ENCODE measurements at regions not wholly inside any gene's neighbourhood (a gene's known extent, or its start where the extent isn't known, plus 50 kb on each side); places are given as distances from the start of the nearest gene placed in this dataset.
"Not testable (repeated sequence)": the region's sequence is repeated elsewhere in the genome, so short reads cannot be mapped to it uniquely, and the experiment has no call there.

GRCh38 chr6:130559166-130559565 is 193.3 kb downstream of the TMEM200A start:
- H3K4me3 ChIP-seq: no peak overlapping the region
- H3K4me1 ChIP-seq: no peaks in the 10 kb centered on the region
- no peak overlapping the region for H3K27ac ChIP-seq
- H3K36me3 ChIP-seq: no peaks in the 10 kb centered on the region
- H3K27me3 ChIP-seq: no peaks in the 10 kb centered on the region
- TF ChIP-seq, protein P1, sequence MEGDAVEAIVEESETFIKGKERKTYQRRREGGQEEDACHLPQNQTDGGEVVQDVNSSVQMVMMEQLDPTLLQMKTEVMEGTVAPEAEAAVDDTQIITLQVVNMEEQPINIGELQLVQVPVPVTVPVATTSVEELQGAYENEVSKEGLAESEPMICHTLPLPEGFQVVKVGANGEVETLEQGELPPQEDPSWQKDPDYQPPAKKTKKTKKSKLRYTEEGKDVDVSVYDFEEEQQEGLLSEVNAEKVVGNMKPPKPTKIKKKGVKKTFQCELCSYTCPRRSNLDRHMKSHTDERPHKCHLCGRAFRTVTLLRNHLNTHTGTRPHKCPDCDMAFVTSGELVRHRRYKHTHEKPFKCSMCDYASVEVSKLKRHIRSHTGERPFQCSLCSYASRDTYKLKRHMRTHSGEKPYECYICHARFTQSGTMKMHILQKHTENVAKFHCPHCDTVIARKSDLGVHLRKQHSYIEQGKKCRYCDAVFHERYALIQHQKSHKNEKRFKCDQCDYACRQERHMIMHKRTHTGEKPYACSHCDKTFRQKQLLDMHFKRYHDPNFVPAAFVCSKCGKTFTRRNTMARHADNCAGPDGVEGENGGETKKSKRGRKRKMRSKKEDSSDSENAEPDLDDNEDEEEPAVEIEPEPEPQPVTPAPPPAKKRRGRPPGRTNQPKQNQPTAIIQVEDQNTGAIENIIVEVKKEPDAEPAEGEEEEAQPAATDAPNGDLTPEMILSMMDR (IDR thresholded peaks at IDR 0.05): no peak
- intact Hi-C loops (cut with DNase I): no loop called here
- ATAC-seq: no peak
- no peak for DNase-seq
- no peaks in the 10 kb centered on the region for H3K9me3 ChIP-seq

DNA sequence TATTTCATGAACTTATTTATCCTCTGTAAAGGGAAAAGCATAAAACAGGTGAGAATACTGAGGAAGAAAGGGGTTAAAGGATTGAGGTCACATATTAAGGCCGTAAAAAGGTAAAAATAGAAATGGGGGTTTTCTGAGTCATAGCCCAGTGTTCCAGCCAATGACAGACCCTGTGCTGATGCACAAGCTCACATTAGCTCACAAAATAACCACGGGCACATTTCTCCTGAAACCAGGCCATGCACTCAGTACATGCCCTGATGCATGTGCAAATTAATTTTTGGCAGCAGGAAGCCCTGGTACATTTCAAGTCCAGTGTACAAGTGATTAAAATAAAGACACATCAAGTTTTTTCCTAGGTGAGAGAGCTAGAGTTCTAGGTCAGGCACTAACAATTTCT is 194.4 kb downstream of the TMEM200A start:
- Histone ChIP-seq H3K27ac (no peak overlapping the region), H3K9me3 (no peaks in the 10 kb centered on the region), H3K4me1 (no peaks in the 10 kb centered on the region), H3K36me3 (no peaks in the 10 kb centered on the region), H3K27me3 (no peaks in the 10 kb centered on the region), H3K4me3 (no peak overlapping the region)
- intact Hi-C loops (cut with DNase I): no loop called here
- TF ChIP-seq, protein P1 (IDR thresholded peaks at IDR 0.05): no peak
- DNase-seq (no peak), ATAC-seq (no peak)

- H3K4me3 ChIP-seq; intact Hi-C loops (cut with DNase I); H3K4me1 ChIP-seq; ATAC-seq; H3K36me3 ChIP-seq; DNase-seq; H3K9me3 ChIP-seq; H3K27me3 ChIP-seq; H3K27ac ChIP-seq: not testable (repeated sequence)
Measured at GRCh38 chr6:130561159-130561558, 195.3 kb downstream of the TMEM200A start.

GRCh38 chr6:130565696-130566095 is 199.9 kb downstream of the TMEM200A start:
- Histone ChIP-seq H3K27me3 (no peaks in the 10 kb centered on the region), H3K36me3 (no peaks in the 10 kb centered on the region), H3K27ac (no peak overlapping the region), H3K4me1 (no peaks in the 10 kb centered on the region), H3K9me3 (no peaks in the 10 kb centered on the region), H3K4me3 (no peak overlapping the region)
- DNase-seq: no peak
- ATAC-seq: no peak
- TF ChIP-seq, protein P1 (IDR thresholded peaks at IDR 0.05): no peak
- intact Hi-C loops (cut with DNase I): no loop called here

- Histone ChIP-seq H3K4me3 (no peak overlapping the region), H3K27ac (no peak overlapping the region), H3K9me3 (no peaks in the 10 kb centered on the region), H3K36me3 (no peaks in the 10 kb centered on the region), H3K4me1 (no peaks in the 10 kb centered on the region), H3K27me3 (no peaks in the 10 kb centered on the region)
- TF ChIP-seq, protein P1 (IDR thresholded peaks at IDR 0.05): no peak
- intact Hi-C loops (cut with DNase I): no loop called here
- DNase-seq (no peak), ATAC-seq (no peak)
Measured at GRCh38 chr6:130574146-130574545, 208.3 kb downstream of the TMEM200A start.

DNA sequence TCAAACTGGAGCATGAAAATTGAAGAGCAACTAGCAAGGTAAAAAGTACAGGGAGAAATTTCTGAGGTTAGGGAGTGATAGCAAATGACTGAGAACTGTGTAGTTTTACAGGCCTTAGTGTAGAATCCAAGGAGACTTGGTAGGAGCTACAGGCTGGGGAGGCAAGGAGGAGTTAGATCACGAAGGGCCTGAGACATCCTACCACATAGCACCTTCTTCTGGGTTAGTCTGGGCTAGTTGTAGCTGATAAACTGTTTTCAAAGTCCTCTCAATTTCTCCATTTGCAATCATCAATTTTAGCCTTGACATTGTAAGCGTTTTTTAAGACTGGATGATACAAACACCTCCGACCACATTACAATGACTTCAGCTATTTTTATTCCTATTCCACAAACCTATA is 209.7 kb downstream of the TMEM200A start:
- H3K27me3 ChIP-seq: no peaks in the 10 kb centered on the region
- ATAC-seq: no peak
- DNase-seq: no peak
- H3K36me3 ChIP-seq: no peaks in the 10 kb centered on the region
- intact Hi-C loops (cut with DNase I): no loop called here
- TF ChIP-seq, protein P1 (IDR thresholded peaks at IDR 0.05): no peak
- no peak overlapping the region for H3K27ac ChIP-seq
- no peaks in the 10 kb centered on the region for H3K9me3 ChIP-seq
- H3K4me3 ChIP-seq: no peak overlapping the region
- no peaks in the 10 kb centered on the region for H3K4me1 ChIP-seq
